Sigmoid colon (tissue), 6 donors: ENCODE measurements at regions not wholly inside any gene's neighbourhood (a gene's known extent, or its start where the extent isn't known, plus 50 kb on each side); places are given as distances from the start of the nearest gene placed in this dataset.

Experiments used
- DNase-seq: peaks from one replicate; pipeline ENCODE4 v3.0.0-alpha.2; 2019
- H3K27ac ChIP-seq, 4 donors: fragments of 200-600 bp; sonication (generic); one replicate each; pipeline ENCODE4 v1.5.1; 2016 to 2019; ENCODE audit warnings: mild to moderate bottlenecking in 1 of 4
- H3K27me3 ChIP-seq, 3 donors: fragments of 200-600 bp; sonication (generic); one replicate each; pipeline ENCODE4 v1.5.1; 2019; ENCODE audit warnings: mild to moderate bottlenecking in 1 of 3
- H3K36me3 ChIP-seq, 4 donors: fragments of 200-600 bp; sonication (generic); one replicate each; pipeline ENCODE4 v1.5.1; 2016 to 2019
- H3K4me1 ChIP-seq, 4 donors: fragments of 200-600 bp; sonication (generic); one replicate each; pipeline ENCODE4 v1.5.1; 2017 to 2019
- H3K4me3 ChIP-seq, 4 donors: fragments of 200-600 bp; sonication (generic); one replicate each; pipeline ENCODE4 v1.5.1; 2017 to 2019; ENCODE audit warnings: mild to moderate bottlenecking in 2 of 4, moderate library complexity in 1 of 4
- H3K9me3 ChIP-seq, 4 donors: fragments of 200-600 bp in 3 of 4; sonication (generic) in 3 of 4; one replicate each; pipeline versions ENCODE4 v1.5.1 to v1.6.1; 2013 to 2019
- EP300 ChIP-seq, 4 donors: sonication (generic); formaldehyde crosslinking; IDR thresholded peaks; one replicate each; pipeline ENCODE4 v1.6.1; 2017; ENCODE audit warnings: antibody characterized with exemption in 4 of 4
- POLR2A ChIP-seq, 2 donors: fragments of 450-650 bp; IDR thresholded peaks; one replicate each; pipeline ENCODE4 v1.6.1; 2016; ENCODE audit warnings: antibody characterized with exemption in 2 of 2, mild to moderate bottlenecking in 2 of 2, moderate library complexity in 2 of 2
- POLR2AphosphoS5 ChIP-seq, 4 donors: sonication (generic); formaldehyde crosslinking; IDR thresholded peaks; one replicate each; pipeline ENCODE4 v1.6.1; 2017; ENCODE audit warnings: antibody characterized with exemption in 4 of 4
- WGBS, 2 donors: extraction: QIAGEN DNeasy Blood & Tissue Kit; methylation state at CpG; one replicate each; pipeline ENCODE4 v1.1.7; 2013; 5-methylcytosine and 5-hydroxymethylcytosine counted together
- intact Hi-C: fragments of 100-400 bp; cut with DNase I; formaldehyde crosslinking; loops from one replicate; pipeline ENCODE4 v1.15.1; 2023
- TF ChIP-seq, protein P1 (sequence below), 4 experiments: fragments of 450-650 bp in 3 of 4; fragments of 200-600 bp in 1 of 4; IDR thresholded peaks; one replicate each; pipeline ENCODE4 v1.5.1; 2016 to 2019; ENCODE audit warnings: antibody characterized with exemption in 4 of 4, mild to moderate bottlenecking in 3 of 4, moderate library complexity in 2 of 4
- donor health status: healthy with polysubstance abuse.
- donor health status: healthy.

DNA sequence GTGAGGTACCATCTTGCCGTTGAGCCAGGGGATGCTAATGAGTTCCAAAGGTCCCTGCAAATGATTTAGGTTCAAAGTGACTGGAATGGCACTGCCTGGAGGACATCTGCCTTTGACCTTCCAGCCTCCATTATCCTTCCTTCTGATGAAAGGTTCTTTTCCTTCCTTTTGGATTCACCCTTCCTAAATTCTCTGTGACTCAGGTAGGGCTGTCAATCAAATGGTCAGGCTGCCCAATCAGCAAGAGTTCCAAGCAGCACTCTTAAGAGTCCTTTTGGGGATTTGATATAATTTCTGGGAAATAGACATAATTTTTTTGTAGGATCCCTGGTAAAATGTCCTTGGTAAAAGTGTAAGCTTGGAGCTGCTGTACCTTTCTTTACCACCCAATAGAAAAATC is 58.8 kb upstream of the LMO4 start:
- WGBS, 2 donors, result 0 to 59% methylated on average over 1 of the region's 1 CpG
- TF ChIP-seq POLR2A (IDR thresholded peaks at IDR 0.05) (no peak), EP300 (IDR thresholded peaks at IDR 0.05) (no peak), POLR2AphosphoS5 (IDR thresholded peaks at IDR 0.05) (no peak)
- TF ChIP-seq, protein P1, sequence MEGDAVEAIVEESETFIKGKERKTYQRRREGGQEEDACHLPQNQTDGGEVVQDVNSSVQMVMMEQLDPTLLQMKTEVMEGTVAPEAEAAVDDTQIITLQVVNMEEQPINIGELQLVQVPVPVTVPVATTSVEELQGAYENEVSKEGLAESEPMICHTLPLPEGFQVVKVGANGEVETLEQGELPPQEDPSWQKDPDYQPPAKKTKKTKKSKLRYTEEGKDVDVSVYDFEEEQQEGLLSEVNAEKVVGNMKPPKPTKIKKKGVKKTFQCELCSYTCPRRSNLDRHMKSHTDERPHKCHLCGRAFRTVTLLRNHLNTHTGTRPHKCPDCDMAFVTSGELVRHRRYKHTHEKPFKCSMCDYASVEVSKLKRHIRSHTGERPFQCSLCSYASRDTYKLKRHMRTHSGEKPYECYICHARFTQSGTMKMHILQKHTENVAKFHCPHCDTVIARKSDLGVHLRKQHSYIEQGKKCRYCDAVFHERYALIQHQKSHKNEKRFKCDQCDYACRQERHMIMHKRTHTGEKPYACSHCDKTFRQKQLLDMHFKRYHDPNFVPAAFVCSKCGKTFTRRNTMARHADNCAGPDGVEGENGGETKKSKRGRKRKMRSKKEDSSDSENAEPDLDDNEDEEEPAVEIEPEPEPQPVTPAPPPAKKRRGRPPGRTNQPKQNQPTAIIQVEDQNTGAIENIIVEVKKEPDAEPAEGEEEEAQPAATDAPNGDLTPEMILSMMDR (IDR thresholded peaks at IDR 0.05), result no peak
- H3K4me3 ChIP-seq, result no peak overlapping the region
- no peak for DNase-seq
- H3K27ac ChIP-seq, result no peak overlapping the region
- no peaks in the 10 kb centered on the region for H3K36me3 ChIP-seq
- intact Hi-C loops, result no loop called here
- H3K9me3 ChIP-seq, result no peaks in the 10 kb centered on the region
- no peaks in the 10 kb centered on the region for H3K4me1 ChIP-seq
- H3K27me3 ChIP-seq, result no peaks in the 10 kb centered on the region

DNA sequence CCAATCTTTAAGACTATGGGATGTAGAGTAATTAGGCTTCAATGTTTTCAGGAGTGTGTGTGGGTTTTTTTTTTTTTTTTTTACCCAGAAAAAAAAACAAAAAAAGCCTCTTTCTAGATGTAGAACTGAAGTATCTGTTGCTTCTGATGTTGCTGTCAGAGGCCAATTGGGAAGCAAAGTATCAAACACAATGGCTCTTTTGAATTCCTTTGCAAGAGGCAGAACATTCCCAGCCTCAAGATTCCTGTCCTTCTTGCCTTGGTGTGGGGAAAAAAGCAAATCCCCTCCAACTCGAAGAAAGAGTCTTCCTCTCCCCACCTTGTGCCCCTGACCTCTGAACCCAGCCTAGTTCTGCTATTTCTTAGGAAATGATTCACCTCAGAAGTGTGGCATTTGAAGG is 55.4 kb upstream of the LMO4 start:
- no peaks in the 10 kb centered on the region for H3K27me3 ChIP-seq
- intact Hi-C loops, result no loop called here
- no peaks in the 10 kb centered on the region for H3K9me3 ChIP-seq
- no peak overlapping the region for H3K27ac ChIP-seq
- H3K4me1 ChIP-seq, result no peaks in the 10 kb centered on the region
- H3K36me3 ChIP-seq, result no peaks in the 10 kb centered on the region
- no peak overlapping the region for H3K4me3 ChIP-seq
- TF ChIP-seq, protein P1 (IDR thresholded peaks at IDR 0.05), result no peak
- TF ChIP-seq POLR2A (IDR thresholded peaks at IDR 0.05) (no peak), POLR2AphosphoS5 (IDR thresholded peaks at IDR 0.05) (no peak), EP300 (IDR thresholded peaks at IDR 0.05) (no peak)
- no peak for DNase-seq
- WGBS, 2 donors, result 24 to 47% methylated on average over 1 of the region's 1 CpG

DNA sequence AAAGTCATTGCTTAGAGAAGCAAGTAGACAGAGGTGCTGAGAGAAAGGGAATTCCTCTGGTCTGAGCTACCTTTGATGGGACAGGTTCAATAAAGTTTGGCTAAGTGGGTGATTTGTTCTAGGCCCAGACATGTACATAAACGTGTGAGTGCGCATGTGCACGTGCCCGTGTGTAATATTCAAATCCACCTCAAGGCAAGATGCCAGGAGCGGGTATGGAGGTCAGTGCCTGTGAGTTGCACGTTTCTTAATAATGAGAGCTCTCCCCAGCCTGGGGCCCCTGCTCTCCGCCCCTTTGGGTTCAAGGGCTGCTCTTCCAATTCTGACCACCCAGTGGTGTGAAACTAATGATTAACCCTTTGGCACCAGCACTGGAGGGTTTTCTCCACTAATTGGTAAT is 53.8 kb upstream of the LMO4 start:
- TF ChIP-seq, protein P1 (IDR thresholded peaks at IDR 0.05), result no peak
- no peak for TF ChIP-seq POLR2A (IDR thresholded peaks at IDR 0.05)
- no peak for TF ChIP-seq EP300 (IDR thresholded peaks at IDR 0.05)
- no peak for TF ChIP-seq POLR2AphosphoS5 (IDR thresholded peaks at IDR 0.05)
- intact Hi-C loops, result no loop called here
- no peaks in the 10 kb centered on the region for H3K27me3 ChIP-seq
- H3K4me1 ChIP-seq, result no peaks in the 10 kb centered on the region
- DNase-seq, result no peak
- 67 to 82% methylated on average over 7 of the region's 7 CpGs for WGBS, 2 donors
- no peak overlapping the region for H3K27ac ChIP-seq
- no peaks in the 10 kb centered on the region for H3K36me3 ChIP-seq
- no peaks in the 10 kb centered on the region for H3K9me3 ChIP-seq
- no peak overlapping the region for H3K4me3 ChIP-seq

DNA sequence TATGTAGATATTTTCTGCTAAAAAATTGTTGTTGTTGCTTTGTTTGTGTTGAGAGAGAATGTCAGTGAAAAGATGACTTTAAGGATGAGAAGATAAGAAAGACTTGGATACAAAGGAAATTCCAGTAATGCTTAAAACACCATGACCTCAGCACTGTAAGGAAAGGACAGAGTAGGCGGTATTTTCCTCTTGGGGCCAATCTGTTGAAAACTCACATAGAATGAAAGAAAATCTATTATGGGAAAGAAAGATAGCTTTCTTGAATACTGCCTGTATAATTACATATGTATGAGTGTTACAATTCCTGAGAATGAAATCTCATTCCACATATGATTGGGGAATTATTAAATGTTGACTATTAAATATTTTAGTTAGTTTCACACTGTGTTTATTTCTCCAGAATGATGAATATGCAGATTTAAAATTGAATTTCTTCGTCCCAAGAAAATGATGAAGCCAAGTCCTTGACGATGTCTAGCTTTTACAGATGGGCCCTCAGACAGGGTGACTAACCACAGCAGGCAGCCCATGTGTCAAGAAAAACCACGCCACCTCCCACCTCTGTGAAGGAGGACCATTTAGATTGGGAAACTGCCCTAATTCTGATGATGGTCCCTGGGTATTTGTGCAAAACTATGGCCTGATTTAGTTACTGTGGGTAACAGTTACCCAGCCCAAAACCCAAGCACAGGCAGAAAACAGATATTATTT is 49.7 kb upstream of the LMO4 start:
- WGBS, 2 donors, result 84 to 90% methylated on average over 4 of the region's 4 CpGs

More for the DNA sequence above, 49.7 kb upstream of the LMO4 start:
- H3K9me3 ChIP-seq, result no peaks in the 10 kb centered on the region
- peak overlapping the region in 3 of 4 donors; percentile 2 to 21 (median 12) for H3K27ac ChIP-seq
- no peak for DNase-seq
- no peaks in the 10 kb centered on the region for H3K4me1 ChIP-seq
- TF ChIP-seq, protein P1 (IDR thresholded peaks at IDR 0.05), result no peak
- TF ChIP-seq EP300 (IDR thresholded peaks at IDR 0.05) (no peak), POLR2A (IDR thresholded peaks at IDR 0.05) (no peak), POLR2AphosphoS5 (IDR thresholded peaks at IDR 0.05) (no peak)
- no peaks in the 10 kb centered on the region for H3K36me3 ChIP-seq
- H3K27me3 ChIP-seq, result no peaks in the 10 kb centered on the region
- H3K4me3 ChIP-seq, result no peak overlapping the region
- intact Hi-C loops, result no loop called here
